ENCODE measurements at regions not wholly inside any gene's neighbourhood (a gene's known extent, or its start where the extent isn't known, plus 50 kb on each side); places are given as distances from the start of the nearest gene placed in this dataset.

DNA sequence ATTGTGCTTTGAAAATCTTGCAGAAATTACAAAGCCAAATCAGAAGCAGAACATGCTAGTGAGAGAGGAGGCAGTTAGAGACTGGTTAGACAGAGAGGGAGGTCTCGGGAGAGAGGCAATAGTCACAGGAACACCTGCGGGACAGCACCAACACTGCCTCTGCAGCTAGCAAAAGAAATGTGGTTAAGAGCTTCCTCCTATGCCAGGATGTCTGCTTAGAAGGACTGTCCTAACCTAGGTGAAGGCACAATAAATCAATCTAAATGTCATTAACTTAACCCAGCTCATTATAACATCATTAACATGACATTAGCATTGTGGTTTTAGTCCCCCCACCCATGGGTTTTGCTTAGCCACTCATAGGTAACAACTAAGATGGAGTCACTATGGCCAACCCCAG is 726.7 kb downstream of the PCDH18 start:
- H3K79me2 ChIP-seq (ENCODE audit: low read length) = no peaks in the 10 kb centered on the region
- no peaks in the 10 kb centered on the region for H3K36me3 ChIP-seq (ENCODE audit: insufficient read depth, low read length)
- H4K20me1 ChIP-seq (ENCODE audit: insufficient read depth, low read depth, low read length) = no peaks in the 10 kb centered on the region
- H3K4me2 ChIP-seq (ENCODE audit: low read depth, low read length, poor library complexity, severe bottlenecking) = no peak overlapping the region
- no peak overlapping the region for H3K9ac ChIP-seq (ENCODE audit: low read length)
- no peak overlapping the region for H3K27ac ChIP-seq (ENCODE audit: low read length)
- DNase-seq = no peak
- no peaks in the 10 kb centered on the region for H3K9me2 ChIP-seq (replicated peaks; ENCODE audit: insufficient read depth, low read length)
- H3K9me3 ChIP-seq (ENCODE audit: low read length) = no peaks in the 10 kb centered on the region; the same call in 1 of the 2 replicates
- no peak overlapping the region for H3K4me3 ChIP-seq (ENCODE audit: low read length)
- H3K27me3 ChIP-seq (ENCODE audit: low read length) = no peaks in the 10 kb centered on the region
- H3K4me1 ChIP-seq (ENCODE audit: low read length) = no peaks in the 10 kb centered on the region
- no peak overlapping the region for H2AFZ ChIP-seq (ENCODE audit: low read length)

DNA sequence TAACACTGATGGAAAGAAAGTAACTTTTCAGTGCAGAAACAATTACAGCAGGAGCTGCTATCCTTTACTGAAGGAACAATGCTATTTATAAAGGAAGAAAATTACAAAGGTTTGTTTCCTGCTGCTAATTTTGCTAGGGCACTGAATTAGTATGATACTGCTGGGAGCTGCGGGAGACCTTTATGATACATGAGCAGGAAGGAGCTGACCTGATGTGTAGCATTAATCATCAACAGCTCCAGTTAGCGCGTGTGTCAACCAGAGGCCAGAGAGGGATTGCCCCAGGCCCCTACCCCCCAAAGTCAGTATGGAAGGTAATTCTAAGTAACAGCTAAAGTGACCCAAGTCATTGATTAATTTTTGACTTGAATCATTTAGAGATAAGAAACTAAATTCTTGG is 728.9 kb downstream of the PCDH18 start:
- H3K4me3 ChIP-seq (ENCODE audit: low read length) = no peak overlapping the region
- no peak for DNase-seq
- H3K36me3 ChIP-seq (ENCODE audit: insufficient read depth, low read length) = no peaks in the 10 kb centered on the region
- no peaks in the 10 kb centered on the region for H4K20me1 ChIP-seq (ENCODE audit: insufficient read depth, low read depth, low read length)
- no peaks in the 10 kb centered on the region for H3K9me2 ChIP-seq (replicated peaks; ENCODE audit: insufficient read depth, low read length)
- H3K27ac ChIP-seq (ENCODE audit: low read length) = no peak overlapping the region
- H3K79me2 ChIP-seq (ENCODE audit: low read length) = no peaks in the 10 kb centered on the region
- H3K4me2 ChIP-seq (ENCODE audit: low read depth, low read length, poor library complexity, severe bottlenecking) = no peak overlapping the region
- H3K27me3 ChIP-seq (ENCODE audit: low read length) = no peaks in the 10 kb centered on the region
- no peaks in the 10 kb centered on the region; the same call in 1 of the 2 replicates for H3K9me3 ChIP-seq (ENCODE audit: low read length)
- no peak overlapping the region for H3K9ac ChIP-seq (ENCODE audit: low read length)
- no peaks in the 10 kb centered on the region for H3K4me1 ChIP-seq (ENCODE audit: low read length)
- no peak overlapping the region for H2AFZ ChIP-seq (ENCODE audit: low read length)

GRCh38 chr4:136800248-136800647 is 732.0 kb downstream of the PCDH18 start:
- H3K9ac ChIP-seq (ENCODE audit: low read length) = no peak overlapping the region
- no peaks in the 10 kb centered on the region for H3K9me2 ChIP-seq (replicated peaks; ENCODE audit: insufficient read depth, low read length)
- no peak overlapping the region for H3K27ac ChIP-seq (ENCODE audit: low read length)
- H4K20me1 ChIP-seq (ENCODE audit: insufficient read depth, low read depth, low read length) = no peaks in the 10 kb centered on the region
- no peak overlapping the region for H2AFZ ChIP-seq (ENCODE audit: low read length)
- H3K9me3 ChIP-seq (ENCODE audit: low read length) = no peaks in the 10 kb centered on the region; the same call in 1 of the 2 replicates
- H3K4me2 ChIP-seq (ENCODE audit: low read depth, low read length, poor library complexity, severe bottlenecking) = no peak overlapping the region
- no peak for DNase-seq
- H3K4me3 ChIP-seq (ENCODE audit: low read length) = no peak overlapping the region
- no peaks in the 10 kb centered on the region for H3K27me3 ChIP-seq (ENCODE audit: low read length)
- H3K4me1 ChIP-seq (ENCODE audit: low read length) = no peaks in the 10 kb centered on the region
- H3K79me2 ChIP-seq (ENCODE audit: low read length) = no peaks in the 10 kb centered on the region
- H3K36me3 ChIP-seq (ENCODE audit: insufficient read depth, low read length) = no peaks in the 10 kb centered on the region

GRCh38 chr4:136796953-136797352 is 735.3 kb downstream of the PCDH18 start:
- DNase-seq = no peak
- H3K4me2 ChIP-seq (ENCODE audit: low read depth, low read length, poor library complexity, severe bottlenecking) = no peak overlapping the region
- H3K4me1 ChIP-seq (ENCODE audit: low read length) = no peaks in the 10 kb centered on the region
- no peak overlapping the region for H2AFZ ChIP-seq (ENCODE audit: low read length)
- H3K36me3 ChIP-seq (ENCODE audit: insufficient read depth, low read length) = no peaks in the 10 kb centered on the region
- no peaks in the 10 kb centered on the region; the same call in 1 of the 2 replicates for H3K9me3 ChIP-seq (ENCODE audit: low read length)
- no peaks in the 10 kb centered on the region for H3K27me3 ChIP-seq (ENCODE audit: low read length)
- H3K79me2 ChIP-seq (ENCODE audit: low read length) = no peaks in the 10 kb centered on the region
- H3K4me3 ChIP-seq (ENCODE audit: low read length) = no peak overlapping the region
- H3K9ac ChIP-seq (ENCODE audit: low read length) = no peak overlapping the region
- H3K27ac ChIP-seq (ENCODE audit: low read length) = no peak overlapping the region
- H3K9me2 ChIP-seq (replicated peaks; ENCODE audit: insufficient read depth, low read length) = no peaks in the 10 kb centered on the region
- H4K20me1 ChIP-seq (ENCODE audit: insufficient read depth, low read depth, low read length) = no peaks in the 10 kb centered on the region

DNA sequence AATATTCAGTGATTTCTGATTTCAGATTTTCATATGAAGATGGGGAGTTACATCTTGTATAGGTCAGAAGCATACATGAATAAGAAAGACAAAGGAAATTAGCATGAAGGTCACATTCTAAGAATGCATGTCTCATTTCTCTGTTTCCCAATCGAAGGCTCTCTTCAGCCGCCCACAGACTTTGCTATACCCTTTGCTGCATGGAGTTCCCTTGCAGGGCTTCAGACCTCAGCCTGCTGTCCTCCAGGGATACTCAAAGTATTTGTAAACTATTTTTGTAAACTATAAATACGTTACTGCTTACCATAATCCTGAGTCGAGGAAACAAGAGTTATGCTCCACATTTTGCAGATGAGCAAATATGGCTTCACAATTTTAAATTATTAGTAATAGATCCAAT is 738.4 kb downstream of the PCDH18 start:
- DNase-seq = no peak
- Histone ChIP-seq H4K20me1 (ENCODE audit: insufficient read depth, low read depth, low read length) (no peaks in the 10 kb centered on the region), H3K27ac (ENCODE audit: low read length) (no peak overlapping the region), H3K9ac (ENCODE audit: low read length) (no peak overlapping the region), H3K4me1 (ENCODE audit: low read length) (no peaks in the 10 kb centered on the region), H2AFZ (ENCODE audit: low read length) (no peak overlapping the region), H3K4me2 (ENCODE audit: low read depth, low read length, poor library complexity, severe bottlenecking) (no peak overlapping the region), H3K27me3 (ENCODE audit: low read length) (no peaks in the 10 kb centered on the region), H3K9me2 (replicated peaks; ENCODE audit: insufficient read depth, low read length) (no peaks in the 10 kb centered on the region), H3K4me3 (ENCODE audit: low read length) (no peak overlapping the region), H3K9me3 (ENCODE audit: low read length) (peaks cover 6% of the 10 kb centered on the region; the same call in 1 of the 2 replicates), H3K36me3 (ENCODE audit: insufficient read depth, low read length) (no peaks in the 10 kb centered on the region), H3K79me2 (ENCODE audit: low read length) (no peaks in the 10 kb centered on the region)

GRCh38 chr4:136784326-136784725 is 748.0 kb downstream of the PCDH18 start:
- Histone ChIP-seq H3K36me3 (ENCODE audit: insufficient read depth, low read length) (no peaks in the 10 kb centered on the region), H3K9me3 (ENCODE audit: low read length) (peaks cover 7% of the 10 kb centered on the region; the same call in 1 of the 2 replicates), H3K27ac (ENCODE audit: low read length) (no peak overlapping the region)

GRCh38 chr4:136769717-136770116 is 762.6 kb downstream of the PCDH18 start:
- H3K79me2 ChIP-seq (ENCODE audit: low read length) = no peaks in the 10 kb centered on the region
- H3K4me3 ChIP-seq (ENCODE audit: low read length) = no peak overlapping the region
- no peak overlapping the region for H3K9ac ChIP-seq (ENCODE audit: low read length)
- no peaks in the 10 kb centered on the region for H3K36me3 ChIP-seq (ENCODE audit: insufficient read depth, low read length)
- H3K9me2 ChIP-seq (replicated peaks; ENCODE audit: insufficient read depth, low read length) = no peaks in the 10 kb centered on the region
- no peaks in the 10 kb centered on the region for H4K20me1 ChIP-seq (ENCODE audit: insufficient read depth, low read depth, low read length)
- H3K27me3 ChIP-seq (ENCODE audit: low read length) = no peaks in the 10 kb centered on the region
- no peak overlapping the region for H2AFZ ChIP-seq (ENCODE audit: low read length)
- H3K4me2 ChIP-seq (ENCODE audit: low read depth, low read length, poor library complexity, severe bottlenecking) = no peak overlapping the region
- no peak for DNase-seq
- 0 out of 2 replicates have a peak, but pooled peaks cover 3% of the 10 kb centered on the region for H3K9me3 ChIP-seq (ENCODE audit: low read length)
- no peak overlapping the region for H3K27ac ChIP-seq (ENCODE audit: low read length)
- no peaks in the 10 kb centered on the region for H3K4me1 ChIP-seq (ENCODE audit: low read length)

More at GRCh38 chr4:136784326-136784725, 748.0 kb downstream of the PCDH18 start:
- no peaks in the 10 kb centered on the region for H3K27me3 ChIP-seq (ENCODE audit: low read length)
- no peak overlapping the region for H3K9ac ChIP-seq (ENCODE audit: low read length)
- DNase-seq = no peak
- no peak overlapping the region for H3K4me3 ChIP-seq (ENCODE audit: low read length)
- H4K20me1 ChIP-seq (ENCODE audit: insufficient read depth, low read depth, low read length) = no peaks in the 10 kb centered on the region
- H3K4me1 ChIP-seq (ENCODE audit: low read length) = no peaks in the 10 kb centered on the region
- no peaks in the 10 kb centered on the region for H3K79me2 ChIP-seq (ENCODE audit: low read length)
- no peak overlapping the region for H2AFZ ChIP-seq (ENCODE audit: low read length)
- H3K4me2 ChIP-seq (ENCODE audit: low read depth, low read length, poor library complexity, severe bottlenecking) = no peak overlapping the region
- no peaks in the 10 kb centered on the region for H3K9me2 ChIP-seq (replicated peaks; ENCODE audit: insufficient read depth, low read length)

GRCh38 chr4:136768925-136769275 is 763.4 kb downstream of the PCDH18 start:
- Histone ChIP-seq H3K9me2 (replicated peaks; ENCODE audit: insufficient read depth, low read length) (no peaks in the 10 kb centered on the region), H3K79me2 (ENCODE audit: low read length) (no peaks in the 10 kb centered on the region), H3K27ac (ENCODE audit: low read length) (no peak overlapping the region), H2AFZ (ENCODE audit: low read length) (no peak overlapping the region), H3K4me3 (ENCODE audit: low read length) (no peak overlapping the region), H3K9ac (ENCODE audit: low read length) (no peak overlapping the region), H3K4me1 (ENCODE audit: low read length) (no peaks in the 10 kb centered on the region), H3K27me3 (ENCODE audit: low read length) (no peaks in the 10 kb centered on the region), H3K9me3 (ENCODE audit: low read length) (0 out of 2 replicates have a peak, but pooled peaks cover 3% of the 10 kb centered on the region), H4K20me1 (ENCODE audit: insufficient read depth, low read depth, low read length) (no peaks in the 10 kb centered on the region), H3K36me3 (ENCODE audit: insufficient read depth, low read length) (no peaks in the 10 kb centered on the region), H3K4me2 (ENCODE audit: low read depth, low read length, poor library complexity, severe bottlenecking) (no peak overlapping the region)
- DNase-seq = no peak
